Common myeloid progenitor, CD34-positive (primary cell): ENCODE measurements at regions not wholly inside any gene's neighbourhood (a gene's known extent, or its start where the extent isn't known, plus 50 kb on each side); places are given as distances from the start of the nearest gene placed in this dataset.
"Not testable (repeated sequence)": the region's sequence is repeated elsewhere in the genome, so short reads cannot be mapped to it uniquely, and the experiment has no call there.

ENCODE experiments used
- CTCF ChIA-PET: fragments of 350-600 bp; sonication (Branson Sonifier 250); formaldehyde crosslinking; loops from one replicate; lab custom pipeline; 2021; ENCODE audit warnings: antibody characterized with exemption; lab: Charles Lee
- POLR2A ChIA-PET: fragments of 350-600 bp; sonication (Branson Sonifier 250); formaldehyde crosslinking; loops from one replicate; lab custom pipeline; 2021; ENCODE audit warnings: antibody characterized with exemption; lab: Charles Lee
- DNase-seq, 3 donors: peaks; one replicate each; pipeline versions ENCODE4 v3.0.0 to v3.0.0-alpha.2; 2013
- H3K27ac ChIP-seq, 2 experiments: 1 replicate in 1 of 2; 2 replicates in 1 of 2; pipeline ENCODE4 v1.7.0; 2013; ENCODE audit warnings: inconsistent platforms in 2 of 2, low read length in 2 of 2, mild to moderate bottlenecking in 2 of 2, low read depth in 1 of 2, moderate library complexity in 1 of 2; ENCODE audit not compliant: severe bottlenecking in 2 of 2, insufficient read depth in 1 of 2, poor library complexity in 1 of 2
- H3K27me3 ChIP-seq, 5 experiments: replicated peaks in 2 of 5; 1 replicate in 3 of 5; 2 replicates in 2 of 5; pipeline versions ENCODE4 v1.6.1 to v1.7.0; 2013; ENCODE audit warnings: low read length in 4 of 5, mild to moderate bottlenecking in 2 of 5, moderate library complexity in 2 of 5, inconsistent platforms in 1 of 5; ENCODE audit not compliant: insufficient read depth in 5 of 5, control insufficient read depth in 4 of 5
- H3K36me3 ChIP-seq, 4 experiments: 1 replicate in 2 of 4; 2 replicates in 2 of 4; pipeline versions ENCODE4 v1.6.1 to v1.7.0; 2013; ENCODE audit warnings: low read length in 3 of 4, control low read depth in 1 of 4, mild to moderate bottlenecking in 1 of 4; ENCODE audit not compliant: control insufficient read depth in 4 of 4, insufficient read depth in 4 of 4
- H3K4me1 ChIP-seq, 4 experiments: 1 replicate in 3 of 4; 2 replicates in 1 of 4; pipeline versions ENCODE4 v1.6.1 to v1.7.1; 2013; ENCODE audit warnings: low read length in 3 of 4, mild to moderate bottlenecking in 3 of 4, control low read depth in 1 of 4, inconsistent platforms in 1 of 4, moderate library complexity in 1 of 4; ENCODE audit not compliant: control insufficient read depth in 4 of 4, insufficient read depth in 4 of 4; ENCODE audit errors: control extremely low read depth in 1 of 4
- H3K4me3 ChIP-seq, 7 experiments: 1 replicate in 4 of 7; 2 replicates in 3 of 7; pipeline versions ENCODE4 v1.5.1 to v1.7.0; 2013; ENCODE audit warnings: mild to moderate bottlenecking in 7 of 7, low read length in 6 of 7, moderate library complexity in 6 of 7, inconsistent platforms in 2 of 7, low read depth in 2 of 7, control low read depth in 1 of 7; ENCODE audit not compliant: insufficient read depth in 4 of 7, control insufficient read depth in 1 of 7; ENCODE audit errors: extremely low read depth in 1 of 7
- H3K9me3 ChIP-seq, 5 experiments: 1 replicate in 4 of 5; 2 replicates in 1 of 5; pipeline versions ENCODE4 v1.6.1 to v1.7.1; 2013; ENCODE audit warnings: low read length in 4 of 5, mild to moderate bottlenecking in 2 of 5, inconsistent platforms in 1 of 5, low read depth in 1 of 5, moderate library complexity in 1 of 5; ENCODE audit not compliant: control insufficient read depth in 4 of 5, insufficient read depth in 2 of 5; ENCODE audit errors: control extremely low read depth in 1 of 5
- WGBS: methylation state at CpG from one replicate; pipeline ENCODE4 v1.1.5; 2013; ENCODE audit not compliant: insufficient coverage; 5-methylcytosine and 5-hydroxymethylcytosine counted together

DNA sequence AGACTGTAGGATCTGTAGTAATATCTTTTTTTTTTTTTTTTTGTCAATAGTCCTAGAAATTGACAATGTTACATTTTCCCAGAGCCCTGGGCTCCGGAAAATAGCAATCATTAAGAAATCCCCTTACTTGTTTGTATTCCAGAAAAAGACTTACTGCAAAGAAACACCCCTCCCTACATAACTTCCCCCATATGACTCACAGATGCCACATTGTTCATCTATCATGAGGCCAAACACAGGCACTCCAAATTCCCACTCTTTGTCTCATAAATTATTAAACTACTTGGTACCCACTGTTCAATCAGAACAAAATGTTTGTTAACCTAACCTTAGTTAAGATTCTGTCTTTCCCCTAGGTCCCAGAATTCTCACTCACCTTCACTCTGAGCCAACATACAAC, 53.5 kb downstream of the TEX51 start:
- H3K4me1 ChIP-seq: no peaks in the 10 kb centered on the region
- CTCF ChIA-PET: no interaction called here
- H3K4me3 ChIP-seq: no peak overlapping the region
- DNase-seq: no peak
- no peak overlapping the region for H3K27ac ChIP-seq
- H3K9me3 ChIP-seq: peaks cover 0 to 1% (median 0%) of the 10 kb centered on the region in 5 experiments
- WGBS: 100% methylated on average over 1 of the region's 1 CpG
- POLR2A ChIA-PET: no interaction called here
- no peaks in the 10 kb centered on the region for H3K27me3 ChIP-seq
- no peaks in the 10 kb centered on the region for H3K36me3 ChIP-seq

DNA sequence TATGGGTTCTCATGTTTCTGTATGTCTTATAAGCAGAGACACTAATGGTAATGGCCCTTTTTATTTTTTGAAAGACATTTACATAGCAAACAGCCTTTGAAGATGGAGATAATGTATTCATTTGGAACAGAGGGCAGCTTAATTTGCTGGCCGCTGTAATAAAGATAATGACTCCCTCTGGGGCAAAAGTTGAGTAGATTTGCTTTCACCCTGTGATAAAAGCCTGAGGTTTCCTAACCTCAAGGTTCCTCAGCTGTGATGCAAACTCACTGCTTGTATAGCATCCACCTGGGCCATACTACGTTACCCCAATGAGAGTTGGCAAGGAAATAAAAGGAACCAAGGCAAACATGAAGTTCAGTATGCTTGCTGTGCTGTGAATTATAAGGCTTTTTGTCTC, 54.8 kb downstream of the TEX51 start:
- H3K36me3 ChIP-seq: no peaks in the 10 kb centered on the region
- H3K4me1 ChIP-seq: no peaks in the 10 kb centered on the region
- no peak for DNase-seq
- no peak overlapping the region for H3K4me3 ChIP-seq
- CTCF ChIA-PET: interaction anchor here (2.8 kb wide), 1 partner anchor 17 kb away, joined by 7 read pairs; no protein-coding TSS in a partner anchor
- peaks cover 0 to 1% (median 0%) of the 10 kb centered on the region in 5 experiments for H3K9me3 ChIP-seq
- no peaks in the 10 kb centered on the region for H3K27me3 ChIP-seq
- no peak overlapping the region for H3K27ac ChIP-seq
- POLR2A ChIA-PET: no interaction called here
- WGBS: 92% methylated on average over 1 of the region's 2 CpGs

GRCh38 chr2:126954831-126955230, 56.1 kb downstream of the TEX51 start:
- Histone ChIP-seq H3K27ac (no peak overlapping the region), H3K4me1 (no peaks in the 10 kb centered on the region), H3K36me3 (no peaks in the 10 kb centered on the region), H3K27me3 (no peaks in the 10 kb centered on the region), H3K9me3 (peaks cover 0 to 1% (median 0%) of the 10 kb centered on the region in 5 experiments), H3K4me3 (no peak overlapping the region)
- no CpG with 5 or more reads among the region's 1 CpG for WGBS
- POLR2A ChIA-PET: no interaction called here
- DNase-seq: peak in 1 of 3 donors; percentile 5
- CTCF ChIA-PET: interaction anchor here (2.8 kb wide), 1 partner anchor 16 kb away, joined by 7 read pairs; no protein-coding TSS in a partner anchor

DNA sequence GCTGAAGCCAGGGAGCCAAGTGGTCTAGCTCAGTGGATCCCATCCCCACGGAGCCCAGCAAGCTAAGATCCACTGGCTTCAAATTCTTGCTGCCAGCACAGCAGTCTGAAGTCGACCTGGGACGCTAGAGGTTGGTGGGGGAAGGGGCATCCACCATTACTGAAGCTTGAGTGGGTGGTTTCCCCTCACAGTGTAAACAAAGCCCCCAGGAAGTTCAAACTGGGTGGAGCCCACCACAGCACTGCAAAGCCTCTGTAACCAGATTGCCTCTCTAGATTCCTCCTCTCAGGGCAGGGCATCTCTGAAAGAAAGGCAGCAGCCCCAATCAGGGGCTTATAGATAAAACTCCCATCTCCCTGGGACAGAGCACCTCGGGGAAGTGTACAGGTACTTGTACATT, 58.1 kb downstream of the TEX51 start:
- H3K27ac ChIP-seq, H3K4me3 ChIP-seq, CTCF ChIA-PET, H3K9me3 ChIP-seq, H3K36me3 ChIP-seq, H3K27me3 ChIP-seq, H3K4me1 ChIP-seq, DNase-seq, POLR2A ChIA-PET: not testable (repeated sequence)
- WGBS: 91% methylated on average over 1 of the region's 4 CpGs

- peaks cover 0 to 2% (median 0%) of the 10 kb centered on the region in 5 experiments for H3K27me3 ChIP-seq
- H3K36me3 ChIP-seq: no peaks in the 10 kb centered on the region
- no peak overlapping the region for H3K4me3 ChIP-seq
- no peak overlapping the region for H3K27ac ChIP-seq
- H3K4me1 ChIP-seq: no peaks in the 10 kb centered on the region
- peaks cover 0 to 7% (median 0%) of the 10 kb centered on the region in 5 experiments for H3K9me3 ChIP-seq
- WGBS: 88% methylated on average over 5 of the region's 5 CpGs
- CTCF ChIA-PET: no interaction called here
- POLR2A ChIA-PET: no interaction called here
- DNase-seq: no peak
These were observed 64.7 kb downstream of the TEX51 start for GRCh38 chr2:126963390-126963789.

GRCh38 chr2:126966601-126967000, 67.9 kb downstream of the TEX51 start:
- ChIA-PET CTCF (interaction anchor here (1.3 kb wide), 1 partner anchor 438 kb away, joined by 3 read pairs; no protein-coding TSS in a partner anchor), POLR2A (interaction anchor here (0.7 kb wide), 1 partner anchor 960 kb away, joined by 3 read pairs; no protein-coding TSS in a partner anchor)
- no peak overlapping the region for H3K4me3 ChIP-seq
- no peak for DNase-seq
- no peak overlapping the region for H3K27ac ChIP-seq
- peaks cover 0 to 6% (median 1%) of the 10 kb centered on the region in 4 experiments for H3K4me1 ChIP-seq
- no CpG with 5 or more reads among the region's 1 CpG for WGBS
- peaks cover 0 to 6% (median 0%) of the 10 kb centered on the region in 5 experiments for H3K9me3 ChIP-seq
- H3K27me3 ChIP-seq: peaks cover 4 to 21% (median 9%) of the 10 kb centered on the region in 5 experiments
- no peaks in the 10 kb centered on the region for H3K36me3 ChIP-seq

DNA sequence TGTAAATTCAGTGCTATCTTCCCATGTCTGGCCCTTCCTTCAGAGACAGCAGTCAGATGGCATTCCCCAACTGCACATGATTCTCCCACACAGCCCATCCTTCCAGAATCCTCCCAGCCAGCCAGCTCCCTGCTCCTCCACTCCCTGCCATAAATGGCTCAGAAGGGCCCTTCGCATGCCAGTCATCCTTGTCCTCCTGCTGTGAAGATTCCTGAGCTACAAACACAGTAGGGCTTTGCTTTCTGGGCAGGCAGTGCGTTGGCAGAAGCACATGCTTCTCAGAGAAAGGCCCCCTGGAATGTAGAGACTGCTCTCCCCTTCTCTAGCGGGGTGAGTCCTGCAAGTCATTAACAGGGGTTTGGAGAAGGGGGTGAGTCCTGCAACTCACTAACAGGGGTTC, 71.9 kb downstream of the TEX51 start:
- 80% methylated on average over 1 of the region's 3 CpGs for WGBS
- POLR2A ChIA-PET: no interaction called here
- H3K27ac ChIP-seq: no peak overlapping the region
- H3K4me3 ChIP-seq: no peak overlapping the region
- H3K36me3 ChIP-seq: no peaks in the 10 kb centered on the region
- H3K9me3 ChIP-seq: peaks cover 0 to 2% (median 0%) of the 10 kb centered on the region in 5 experiments
- CTCF ChIA-PET: interaction anchor here (1.4 to 2.8 kb wide), 5 partner anchors 14 to 442 kb away, joined by 3 to 15 read pairs (median 7); no protein-coding TSS in a partner anchor
- H3K4me1 ChIP-seq: peaks cover 0 to 13% (median 6%) of the 10 kb centered on the region in 4 experiments
- no peak for DNase-seq
- H3K27me3 ChIP-seq: peaks cover 3 to 21% (median 9%) of the 10 kb centered on the region in 5 experiments
